Superior temporal gyrus (tissue), 1 donor: ENCODE measurements at regions not wholly inside any gene's neighbourhood (a gene's known extent, or its start where the extent isn't known, plus 50 kb on each side); places are given as distances from the start of the nearest gene placed in this dataset.
A peak's percentile ranks its signal among the peaks of the same experiment; 100 is the strongest.
"Not testable (repeated sequence)": the region's sequence is repeated elsewhere in the genome, so short reads cannot be mapped to it uniquely, and the experiment has no call there.

Experiments
- DNase-seq: peaks from one replicate; pipeline ENCODE4 v3.0.0-alpha.2; 2016; ENCODE audit errors: extremely low spot score

GRCh38 chr5:50898966-50899365 is 232.5 kb downstream of the PARP8 start:
- no peak for DNase-seq

GRCh38 chr5:50900952-50901510 is 234.6 kb downstream of the PARP8 start:
- DNase-seq, result no peak

- DNase-seq, result no peak
Observed at GRCh38 chr5:50903651-50904050, 237.2 kb downstream of the PARP8 start.

- DNase-seq, result no peak
Observed at GRCh38 chr5:50905996-50906570, 239.6 kb downstream of the PARP8 start.

- DNase-seq, result not testable (repeated sequence)
Observed at GRCh38 chr5:50920160-50920559, 253.7 kb downstream of the PARP8 start.

- no peak for DNase-seq
Observed at GRCh38 chr5:50921366-50922133, 255.1 kb downstream of the PARP8 start.

GRCh38 chr5:50922134-50922941 is 255.9 kb downstream of the PARP8 start:
- not testable (repeated sequence) for DNase-seq

- no peak for DNase-seq
Observed at GRCh38 chr5:50922942-50923767, 256.7 kb downstream of the PARP8 start.

GRCh38 chr5:50923768-50924494 is 257.5 kb downstream of the PARP8 start:
- DNase-seq, result no peak

- DNase-seq, result no peak
Observed at GRCh38 chr5:50927953-50928352, 261.5 kb downstream of the PARP8 start.

- DNase-seq, result no peak
Observed at GRCh38 chr5:50929174-50929573, 262.7 kb downstream of the PARP8 start.

- no peak for DNase-seq
Observed at GRCh38 chr5:50934343-50934742, 267.9 kb downstream of the PARP8 start.

GRCh38 chr5:50945139-50945538 is 278.7 kb downstream of the PARP8 start:
- no peak for DNase-seq

GRCh38 chr5:50947906-50948683 is 281.7 kb downstream of the PARP8 start:
- DNase-seq, result no peak

- no peak for DNase-seq
Observed at GRCh38 chr5:50953290-50953689, 286.9 kb downstream of the PARP8 start.

GRCh38 chr5:50958852-50959457 is 292.5 kb downstream of the PARP8 start:
- DNase-seq, result peak; percentile 83

GRCh38 chr5:50962934-50963872 is 296.8 kb downstream of the PARP8 start:
- DNase-seq, result peak; percentile 87

- peak; percentile 23 for DNase-seq
Observed at GRCh38 chr5:50963971-50964745, 297.7 kb downstream of the PARP8 start.
